Kidney (tissue), 13 donors: ENCODE measurements at regions not wholly inside any gene's neighbourhood (a gene's known extent, or its start where the extent isn't known, plus 50 kb on each side); places are given as distances from the start of the nearest gene placed in this dataset.
A peak's percentile ranks its signal among the peaks of the same experiment; 100 is the strongest.

ENCODE experiments used
- DNase-seq, 5 donors: peaks; one replicate each; pipeline ENCODE4 v3.0.0-alpha.2; 2013 to 2020
- FAIRE-seq: peaks from 2 replicates; lab custom pipeline; 2012; peaks lifted over from hg19 to GRCh38; lab: Jason Lieb, UNC
- H3K27ac ChIP-seq, 2 donors: one replicate each; pipeline ENCODE4 v1.7.0; 2013; ENCODE audit warnings: low read depth in 2 of 2, low read length in 2 of 2, inconsistent platforms in 1 of 2
- H3K27me3 ChIP-seq: one replicate; pipeline ENCODE4 v1.7.1; 2013; ENCODE audit warnings: low read length, inconsistent platforms; ENCODE audit not compliant: control insufficient read depth, insufficient read depth
- H3K36me3 ChIP-seq, 3 donors: one replicate each; pipeline versions ENCODE4 v1.7.0 to v1.7.1; 2013; ENCODE audit warnings: low read length in 3 of 3, control low read depth in 1 of 3, inconsistent platforms in 1 of 3; ENCODE audit not compliant: insufficient read depth in 3 of 3, control insufficient read depth in 2 of 3
- H3K4me1 ChIP-seq, 3 donors: one replicate each; pipeline versions ENCODE4 v1.7.0 to v1.7.1; 2013; ENCODE audit warnings: low read length in 3 of 3, inconsistent platforms in 1 of 3, low read depth in 1 of 3; ENCODE audit not compliant: control insufficient read depth in 2 of 3, insufficient read depth in 2 of 3
- H3K4me3 ChIP-seq, 3 donors: one replicate each; pipeline versions ENCODE4 v1.7.0 to v1.8.1; 2013; ENCODE audit warnings: low read length in 3 of 3, control low read depth in 1 of 3, inconsistent platforms in 1 of 3
- H3K9ac ChIP-seq, 3 donors: one replicate each; pipeline versions ENCODE4 v1.7.0 to v1.7.1; 2013; ENCODE audit warnings: low read length in 3 of 3, control low read depth in 1 of 3, inconsistent platforms in 1 of 3
- H3K9me3 ChIP-seq, 3 donors: one replicate each; pipeline versions ENCODE4 v1.7.0 to v1.7.1; 2013; ENCODE audit warnings: low read length in 3 of 3, control low read depth in 1 of 3, inconsistent platforms in 1 of 3; ENCODE audit not compliant: control insufficient read depth in 2 of 3, insufficient read depth in 1 of 3
- CTCF ChIP-seq: IDR thresholded peaks from 3 replicates; pipeline ENCODE4 v1.5.1; 2012; ENCODE audit warnings: mild to moderate bottlenecking, moderate library complexity, borderline replicate concordance; ENCODE audit not compliant: insufficient read depth; ENCODE audit errors: extremely low read depth
- intact Hi-C: fragments of 100-400 bp; cut with DNase I; formaldehyde crosslinking; loops from one replicate; pipeline ENCODE4 v1.11.1; 2022
- donor health status: control.
- donor health status: control.
- donor health status: control.
- donor health status: control.
- donor health status: control.
- donor health status: DM: yes; HTN: yes; CAD: no.
- donor health status: Normal renal cell carcinoma (clear cell type).

GRCh38 chr2:228509021-228509420 lies 327.5 kb upstream of the SPHKAP start:
- no peak overlapping the region for H3K4me3 ChIP-seq
- no peak overlapping the region for H3K9ac ChIP-seq
- H3K27ac ChIP-seq: no peak overlapping the region
- no peaks in the 10 kb centered on the region for H3K9me3 ChIP-seq
- H3K27me3 ChIP-seq: no peaks in the 10 kb centered on the region
- no peak for TF ChIP-seq CTCF
- no peaks in the 10 kb centered on the region for H3K36me3 ChIP-seq
- intact Hi-C loops: no loop called here
- FAIRE-seq (no peak), DNase-seq (no peak)
- H3K4me1 ChIP-seq: peaks cover 0 to 12% (median 4%) of the 10 kb centered on the region in 3 donors

GRCh38 chr2:228507870-228508269 lies 326.4 kb upstream of the SPHKAP start:
- Histone ChIP-seq H3K9ac (no peak overlapping the region), H3K4me3 (no peak overlapping the region), H3K27ac (no peak overlapping the region), H3K4me1 (peaks cover 0 to 12% (median 4%) of the 10 kb centered on the region in 3 donors), H3K9me3 (no peaks in the 10 kb centered on the region), H3K36me3 (no peaks in the 10 kb centered on the region), H3K27me3 (no peaks in the 10 kb centered on the region)
- intact Hi-C loops: no loop called here
- no peak for TF ChIP-seq CTCF
- FAIRE-seq (no peak), DNase-seq (peak in 3 of 5 donors; percentile 9 to 40 (median 10))

- TF ChIP-seq CTCF: no peak
- peak in 3 of 5 donors; percentile 31 to 51 (median 42) for DNase-seq
Observed at GRCh38 chr2:228507231-228507824, 325.8 kb upstream of the SPHKAP start.

More at GRCh38 chr2:228507231-228507824, 325.8 kb upstream of the SPHKAP start:
- no peak overlapping the region for H3K9ac ChIP-seq
- FAIRE-seq: no peak
- H3K36me3 ChIP-seq: no peaks in the 10 kb centered on the region
- H3K4me1 ChIP-seq: peaks cover 0 to 12% (median 4%) of the 10 kb centered on the region in 3 donors
- no peak overlapping the region for H3K4me3 ChIP-seq
- no peaks in the 10 kb centered on the region for H3K27me3 ChIP-seq
- peak overlapping the region in 1 of 2 donors; percentile 44 for H3K27ac ChIP-seq
- intact Hi-C loops: no loop called here
- no peaks in the 10 kb centered on the region for H3K9me3 ChIP-seq
